ENCODE measurements at regions not wholly inside any gene's neighbourhood (a gene's known extent, or its start where the extent isn't known, plus 50 kb on each side); places are given as distances from the start of the nearest gene placed in this dataset.

GRCh38 chr13:67351114-67351513 is 121.0 kb upstream of the PCDH9 start:
- ATAC-seq, result no peak

GRCh38 chr13:67343777-67344176 is 113.6 kb upstream of the PCDH9 start:
- ATAC-seq, result no peak
- TF ChIP-seq CTCF (IDR thresholded peaks at IDR 0.05) (no peak), POLR2A (IDR thresholded peaks at IDR 0.05) (no peak)
- intact Hi-C loops (cut with DNase I), result no loop called here

More at GRCh38 chr13:67351114-67351513, 121.0 kb upstream of the PCDH9 start:
- Histone ChIP-seq H3K4me1 (no peaks in the 10 kb centered on the region), H3K9me3 (peaks cover 0 to 7% (median 0%) of the 10 kb centered on the region in 12 donors), H3K4me3 (no peak overlapping the region), H3K27ac (no peak overlapping the region), H3K27me3 (no peaks in the 10 kb centered on the region), H3K36me3 (no peaks in the 10 kb centered on the region)
- DNase-seq, result no peak
- TF ChIP-seq POLR2A (IDR thresholded peaks at IDR 0.05), result no peak
- no peak for TF ChIP-seq CTCF (IDR thresholded peaks at IDR 0.05)
- intact Hi-C loops (cut with DNase I), result no loop called here
- 90 to 96% (median 92%) methylated on average over 1 of the region's 1 CpG for WGBS, 4 donors

DNA sequence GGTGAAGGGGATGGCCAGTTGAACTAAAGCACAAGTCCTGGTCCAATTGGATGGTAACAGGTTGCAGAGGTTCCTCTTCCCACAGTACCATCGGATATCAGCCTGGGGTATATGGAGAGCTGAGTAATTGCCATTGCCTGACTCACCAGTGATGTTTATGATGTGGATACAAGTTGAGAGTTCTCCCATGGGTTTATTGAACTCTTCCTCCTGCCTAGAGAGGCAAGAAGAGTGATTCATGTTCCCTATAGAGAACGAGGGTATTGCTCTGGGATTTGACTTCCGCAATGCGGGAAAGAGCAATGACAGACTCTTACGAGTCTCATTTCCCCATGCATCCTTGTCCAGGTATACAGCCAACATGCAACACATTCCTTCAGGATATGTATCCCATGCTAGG is 111.3 kb upstream of the PCDH9 start:
- H3K9me3 ChIP-seq, result peaks cover 0 to 6% (median 0%) of the 10 kb centered on the region in 12 donors
- DNase-seq (no peak), ATAC-seq (no peak)
- no peaks in the 10 kb centered on the region for H3K27me3 ChIP-seq
- TF ChIP-seq POLR2A (IDR thresholded peaks at IDR 0.05) (no peak), CTCF (IDR thresholded peaks at IDR 0.05) (no peak)
- H3K4me3 ChIP-seq, result no peak overlapping the region
- no peak overlapping the region for H3K27ac ChIP-seq
- intact Hi-C loops (cut with DNase I), result no loop called here
- H3K36me3 ChIP-seq, result no peaks in the 10 kb centered on the region
- H3K4me1 ChIP-seq, result no peaks in the 10 kb centered on the region
- 72 to 82% (median 79%) methylated on average over 5 of the region's 5 CpGs for WGBS, 4 donors

More at GRCh38 chr13:67343777-67344176, 113.6 kb upstream of the PCDH9 start:
- H3K27me3 ChIP-seq, result no peaks in the 10 kb centered on the region
- peaks cover 0 to 11% (median 0%) of the 10 kb centered on the region in 12 donors for H3K9me3 ChIP-seq
- no peaks in the 10 kb centered on the region for H3K4me1 ChIP-seq
- DNase-seq, result no peak
- no peak overlapping the region for H3K4me3 ChIP-seq
- no peak overlapping the region for H3K27ac ChIP-seq
- H3K36me3 ChIP-seq, result no peaks in the 10 kb centered on the region
- 68 to 78% (median 77%) methylated on average over 1 of the region's 1 CpG for WGBS, 4 donors

GRCh38 chr13:67330149-67330548 is 100.0 kb upstream of the PCDH9 start:
- Histone ChIP-seq H3K27me3 (no peaks in the 10 kb centered on the region), H3K36me3 (no peaks in the 10 kb centered on the region), H3K4me3 (no peak overlapping the region), H3K27ac (no peak overlapping the region), H3K9me3 (no peaks in the 10 kb centered on the region), H3K4me1 (peaks cover 0 to 4% (median 0%) of the 10 kb centered on the region in 12 donors)
- no peak for ATAC-seq
- intact Hi-C loops (cut with DNase I), result no loop called here
- no peak for TF ChIP-seq CTCF (IDR thresholded peaks at IDR 0.05)
- no peak for TF ChIP-seq POLR2A (IDR thresholded peaks at IDR 0.05)
- DNase-seq, result no peak
- WGBS, 4 donors, result 74 to 83% (median 78%) methylated on average over 3 of the region's 3 CpGs

Data from heart left ventricle (tissue), 16 donors.